ENCODE measurements at regions not wholly inside any gene's neighbourhood (a gene's known extent, or its start where the extent isn't known, plus 50 kb on each side); places are given as distances from the start of the nearest gene placed in this dataset.

DNA sequence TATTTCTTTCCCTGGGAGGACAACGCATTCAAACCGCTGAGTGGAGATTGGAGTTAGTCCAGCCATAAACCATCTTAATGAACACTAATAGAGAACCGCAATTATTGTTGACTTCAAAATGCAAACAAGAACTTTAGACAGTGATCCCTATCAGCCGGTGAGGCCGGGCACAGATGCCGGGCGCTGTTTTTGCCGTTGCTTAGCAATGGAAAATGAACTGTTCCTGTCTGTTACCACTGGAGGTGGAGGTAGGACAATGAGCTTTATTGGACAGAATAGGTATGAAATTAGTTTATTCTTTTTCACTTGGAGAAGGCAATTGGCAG, 216.8 kb downstream of the TTC8 start:
- Mint-ChIP-seq H3K4me3 (no peak overlapping the region), H3K36me3 (ENCODE audit: low read depth) (no peaks in the 10 kb centered on the region), H3K4me1 (no peaks in the 10 kb centered on the region), H3K27me3 (peaks cover 12% of the 10 kb centered on the region), H3K27ac (no peak overlapping the region), H3K9me3 (no peaks in the 10 kb centered on the region)
- no peak for ATAC-seq (replicated peaks)

DNA sequence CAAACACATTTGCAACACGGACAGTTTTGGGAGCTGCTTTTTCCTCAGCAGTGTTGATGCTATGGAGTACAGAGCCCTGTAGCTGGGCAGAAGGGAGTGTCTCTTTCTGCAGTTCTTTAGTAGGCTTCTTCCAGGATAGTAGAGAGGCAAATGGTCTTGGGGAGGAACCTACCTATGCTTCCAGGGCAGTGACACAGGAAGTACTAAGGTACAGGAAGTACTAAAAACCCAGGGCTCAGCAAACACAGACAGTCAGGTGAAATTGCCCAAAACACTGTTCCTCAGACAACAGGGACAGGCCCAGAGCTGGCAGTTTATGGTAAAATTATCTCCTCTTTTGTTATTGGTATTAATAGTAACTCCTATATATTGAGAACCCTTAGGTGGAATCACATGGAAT, 217.6 kb downstream of the TTC8 start:
- no peaks in the 10 kb centered on the region for H3K4me1 Mint-ChIP-seq
- H3K27ac Mint-ChIP-seq: no peak overlapping the region
- ATAC-seq (replicated peaks): no peak
- peaks cover 9% of the 10 kb centered on the region for H3K27me3 Mint-ChIP-seq
- no peak overlapping the region for H3K4me3 Mint-ChIP-seq
- H3K36me3 Mint-ChIP-seq (ENCODE audit: low read depth): no peaks in the 10 kb centered on the region
- H3K9me3 Mint-ChIP-seq: no peaks in the 10 kb centered on the region

DNA sequence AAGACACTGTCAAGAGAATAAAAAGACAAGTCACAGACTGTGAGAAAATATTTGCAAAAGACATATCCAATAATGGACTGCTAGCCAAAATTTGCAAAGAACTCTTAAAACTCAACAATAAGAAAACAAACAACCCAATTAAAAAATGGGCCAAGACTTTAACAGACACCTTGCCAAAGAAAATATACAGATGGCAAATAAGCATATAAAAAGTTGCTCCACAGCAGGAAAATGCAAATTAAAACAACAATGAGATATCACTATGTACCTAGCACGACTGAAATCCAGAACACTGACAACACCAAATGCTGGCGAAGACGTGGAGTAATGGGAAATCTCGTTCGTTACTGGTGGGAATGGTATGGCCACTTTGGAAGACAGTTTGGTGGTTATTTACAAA, 228.9 kb downstream of the TTC8 start:
- H3K27ac Mint-ChIP-seq: no peak overlapping the region
- ATAC-seq (replicated peaks): no peak
- H3K27me3 Mint-ChIP-seq: no peaks in the 10 kb centered on the region
- H3K36me3 Mint-ChIP-seq (ENCODE audit: low read depth): no peaks in the 10 kb centered on the region
- no peaks in the 10 kb centered on the region for H3K9me3 Mint-ChIP-seq
- peaks cover 12% of the 10 kb centered on the region for H3K4me1 Mint-ChIP-seq
- H3K4me3 Mint-ChIP-seq: no peak overlapping the region

DNA sequence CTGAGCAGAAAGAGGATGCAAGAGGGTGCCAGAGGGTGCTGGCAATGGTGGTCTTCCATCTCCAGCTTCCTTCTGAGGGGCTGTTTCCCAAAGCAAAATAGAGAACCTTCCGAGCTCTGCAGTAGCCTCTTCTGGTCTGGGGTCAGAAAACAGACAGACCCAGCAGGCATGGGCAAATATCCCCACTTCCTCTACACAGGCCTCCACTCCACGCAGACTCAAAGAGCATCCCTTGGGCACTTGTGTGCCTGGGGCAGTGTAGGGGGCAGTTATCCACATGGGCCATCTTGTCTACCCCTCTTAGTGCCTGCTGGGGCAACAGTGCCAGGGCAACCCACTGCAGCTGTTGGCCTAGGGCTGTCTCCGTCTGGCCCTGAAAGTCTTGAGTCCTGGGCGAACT, 231.9 kb downstream of the TTC8 start:
- no peaks in the 10 kb centered on the region for H3K9me3 Mint-ChIP-seq
- no peak overlapping the region for H3K27ac Mint-ChIP-seq
- ATAC-seq (replicated peaks): no peak
- no peaks in the 10 kb centered on the region for H3K36me3 Mint-ChIP-seq (ENCODE audit: low read depth)
- H3K4me1 Mint-ChIP-seq: peaks cover 12% of the 10 kb centered on the region
- no peak overlapping the region for H3K4me3 Mint-ChIP-seq
- no peaks in the 10 kb centered on the region for H3K27me3 Mint-ChIP-seq

DNA sequence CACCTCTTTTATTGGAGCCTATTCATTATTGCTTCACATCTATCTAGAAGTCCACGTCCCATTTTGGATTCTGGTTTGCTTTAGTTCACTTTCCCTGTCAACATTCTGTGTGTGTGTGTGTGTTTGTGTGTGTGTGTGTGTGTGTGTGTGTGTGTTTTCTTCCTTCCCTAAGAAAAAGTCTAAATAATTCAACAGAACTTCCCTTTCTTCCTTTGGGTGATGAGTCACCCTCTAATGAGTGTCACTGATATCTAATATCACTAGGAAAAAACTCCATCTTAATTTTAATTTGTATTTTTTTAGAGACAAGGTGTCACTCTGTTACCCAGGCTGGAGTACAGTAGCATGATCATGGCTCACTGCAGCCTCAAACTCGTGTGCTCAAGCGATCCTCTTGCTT, 234.2 kb downstream of the TTC8 start:
- no peak overlapping the region for H3K4me3 Mint-ChIP-seq
- no peaks in the 10 kb centered on the region for H3K9me3 Mint-ChIP-seq
- peaks cover 12% of the 10 kb centered on the region for H3K4me1 Mint-ChIP-seq
- H3K27me3 Mint-ChIP-seq: peaks cover 8% of the 10 kb centered on the region
- H3K27ac Mint-ChIP-seq: no peak overlapping the region
- H3K36me3 Mint-ChIP-seq (ENCODE audit: low read depth): no peaks in the 10 kb centered on the region
- ATAC-seq (replicated peaks): no peak

DNA sequence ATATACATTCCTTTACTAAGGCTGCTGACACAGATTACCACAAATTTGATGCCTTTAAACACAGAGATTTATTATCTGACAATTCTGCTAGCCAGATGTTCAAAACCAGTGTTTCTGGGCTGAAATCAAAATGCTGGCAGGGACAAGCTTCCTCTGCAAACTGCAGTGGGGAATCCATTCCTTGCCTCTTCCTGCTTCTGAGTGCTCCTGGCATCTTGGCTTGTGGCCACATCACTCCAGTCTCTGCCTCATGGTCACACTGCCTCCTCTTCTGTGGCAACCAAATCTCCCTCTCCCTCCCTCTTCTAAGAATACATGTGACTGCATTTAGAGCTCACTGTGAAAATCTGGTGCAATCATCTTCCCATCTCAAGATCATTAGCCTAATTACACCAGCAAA, 235.7 kb downstream of the TTC8 start:
- no peak for ATAC-seq (replicated peaks)
- Mint-ChIP-seq H3K27ac (no peak overlapping the region), H3K36me3 (ENCODE audit: low read depth) (no peaks in the 10 kb centered on the region), H3K27me3 (peaks cover 16% of the 10 kb centered on the region), H3K4me1 (peaks cover 6% of the 10 kb centered on the region), H3K9me3 (no peaks in the 10 kb centered on the region), H3K4me3 (no peak overlapping the region)

DNA sequence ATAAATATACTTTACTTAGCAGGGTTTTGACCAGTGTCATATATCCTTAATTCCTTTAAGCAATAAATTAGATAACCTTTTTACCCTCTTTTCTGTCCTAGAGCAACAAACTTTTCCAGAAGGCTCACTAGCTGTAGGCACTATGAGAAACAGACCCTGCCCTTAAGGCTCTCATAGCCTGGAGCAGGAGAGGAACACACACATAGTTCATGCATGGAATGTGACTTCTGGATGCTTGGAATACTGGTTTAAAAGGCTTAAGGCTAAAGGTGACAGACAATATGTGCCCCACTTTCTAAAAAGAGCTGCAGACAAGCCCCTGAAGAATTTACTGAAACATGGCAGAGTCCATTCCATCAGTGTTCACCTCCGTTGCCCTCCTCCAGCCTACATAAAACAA, 237.2 kb downstream of the TTC8 start:
- no peak overlapping the region for H3K4me3 Mint-ChIP-seq
- H3K9me3 Mint-ChIP-seq: no peaks in the 10 kb centered on the region
- no peaks in the 10 kb centered on the region for H3K36me3 Mint-ChIP-seq (ENCODE audit: low read depth)
- ATAC-seq (replicated peaks): no peak
- peaks cover 19% of the 10 kb centered on the region for H3K27me3 Mint-ChIP-seq
- no peaks in the 10 kb centered on the region for H3K4me1 Mint-ChIP-seq
- H3K27ac Mint-ChIP-seq: no peak overlapping the region

DNA sequence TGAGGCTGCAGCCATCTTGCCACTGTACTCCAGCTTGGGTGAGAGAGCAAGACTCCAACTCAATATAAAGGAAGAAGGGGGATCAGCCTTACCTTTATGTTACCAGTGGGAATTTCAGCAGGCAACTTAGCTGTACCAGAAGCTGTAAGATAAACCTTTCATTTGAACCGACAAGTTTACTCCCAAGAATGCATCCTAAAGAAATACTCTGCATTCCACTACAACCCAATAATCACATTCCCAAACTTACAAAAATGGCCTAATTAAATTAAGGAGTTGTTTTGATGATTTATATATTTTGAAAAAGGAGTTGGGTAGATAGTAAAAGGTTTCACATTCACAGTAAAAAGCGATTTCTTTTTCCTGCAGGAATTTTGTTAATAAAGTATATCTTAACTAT, 241.4 kb downstream of the TTC8 start:
- no peak for ATAC-seq (replicated peaks)
- Mint-ChIP-seq H3K36me3 (ENCODE audit: low read depth) (no peaks in the 10 kb centered on the region), H3K4me1 (peaks cover 5% of the 10 kb centered on the region), H3K27ac (no peak overlapping the region), H3K4me3 (no peak overlapping the region), H3K9me3 (no peaks in the 10 kb centered on the region), H3K27me3 (peaks cover 29% of the 10 kb centered on the region)

DNA sequence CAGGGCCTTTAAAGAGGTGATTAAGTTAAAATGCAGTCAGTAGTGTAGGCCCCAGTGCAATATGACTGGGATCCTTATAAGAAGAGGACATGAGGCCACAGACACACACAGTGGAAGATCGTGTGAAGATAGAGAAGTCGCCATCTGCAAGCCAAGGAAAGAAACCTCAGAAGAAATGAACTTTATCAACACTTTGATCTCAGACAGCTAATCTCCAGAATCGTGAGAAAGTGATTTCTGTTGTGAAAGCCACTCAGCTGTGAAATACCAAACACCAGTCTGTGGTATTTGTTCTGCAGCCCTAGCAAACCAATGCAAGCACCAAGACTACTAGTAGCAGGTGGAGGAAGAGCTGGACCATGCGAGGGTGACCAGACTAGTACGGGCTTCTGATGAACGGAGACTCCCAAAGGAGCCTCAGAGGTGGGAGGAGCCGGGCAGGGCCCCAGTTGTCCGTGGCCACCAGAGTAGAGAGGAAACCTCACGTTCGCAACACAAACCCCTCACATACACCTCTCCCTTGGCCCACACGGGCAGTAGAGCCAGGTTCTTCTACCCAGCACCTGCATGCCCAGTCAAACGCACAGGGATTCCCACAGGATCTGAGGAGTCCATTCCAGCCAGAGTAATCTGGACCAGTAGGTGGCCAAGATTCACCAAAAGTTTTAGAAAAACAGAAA, 243.0 kb downstream of the TTC8 start:
- peaks cover 34% of the 10 kb centered on the region for H3K27me3 Mint-ChIP-seq
- no peaks in the 10 kb centered on the region for H3K36me3 Mint-ChIP-seq (ENCODE audit: low read depth)
- peaks cover 5% of the 10 kb centered on the region for H3K4me1 Mint-ChIP-seq
- no peaks in the 10 kb centered on the region for H3K9me3 Mint-ChIP-seq
- peak; percentile 94 for ATAC-seq (replicated peaks)
- H3K27ac Mint-ChIP-seq: no peak overlapping the region
- H3K4me3 Mint-ChIP-seq: peak overlapping the region; percentile 40

DNA sequence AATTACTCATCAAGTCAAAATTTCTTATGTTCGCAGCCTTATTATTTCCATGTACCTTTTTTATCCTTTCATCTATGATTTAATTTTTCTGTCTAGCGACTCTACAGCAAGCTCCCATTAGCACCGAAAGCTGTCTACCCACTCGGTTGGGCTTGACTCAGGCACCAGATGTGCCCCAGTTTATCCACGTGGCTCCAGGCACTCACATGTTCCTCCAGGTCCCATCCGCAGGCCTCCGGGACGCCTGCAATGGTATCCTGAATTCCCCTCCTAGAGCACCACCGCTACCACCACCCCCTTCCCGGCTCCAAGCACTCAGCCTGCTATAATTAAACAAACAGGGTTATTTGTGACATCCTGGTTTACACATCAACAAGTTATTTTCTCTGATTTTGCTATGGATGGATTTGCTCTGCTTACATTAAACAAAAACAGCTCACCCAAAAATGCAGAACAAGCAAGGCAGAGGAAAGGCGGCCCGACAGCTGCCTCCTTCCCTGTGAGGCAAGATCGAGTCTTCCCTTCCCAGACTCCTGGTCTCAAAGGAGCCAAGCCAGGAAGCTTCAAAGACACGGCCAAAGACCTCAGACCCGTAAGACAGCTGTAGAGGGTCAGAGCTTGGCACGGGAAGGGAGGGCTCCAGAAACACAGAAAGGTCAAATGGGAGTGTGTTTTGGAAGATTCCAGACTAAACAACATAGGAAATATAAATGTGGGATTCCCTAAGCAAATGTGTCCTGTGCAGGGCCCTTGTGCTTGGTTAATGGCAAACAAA, 253.8 kb downstream of the TTC8 start:
- ATAC-seq (replicated peaks): no peak
- H3K9me3 Mint-ChIP-seq: no peaks in the 10 kb centered on the region
- no peak overlapping the region for H3K27ac Mint-ChIP-seq
- H3K4me1 Mint-ChIP-seq: no peaks in the 10 kb centered on the region
- peaks cover 6% of the 10 kb centered on the region for H3K27me3 Mint-ChIP-seq
- no peaks in the 10 kb centered on the region for H3K36me3 Mint-ChIP-seq (ENCODE audit: low read depth)
- H3K4me3 Mint-ChIP-seq: no peak overlapping the region

DNA sequence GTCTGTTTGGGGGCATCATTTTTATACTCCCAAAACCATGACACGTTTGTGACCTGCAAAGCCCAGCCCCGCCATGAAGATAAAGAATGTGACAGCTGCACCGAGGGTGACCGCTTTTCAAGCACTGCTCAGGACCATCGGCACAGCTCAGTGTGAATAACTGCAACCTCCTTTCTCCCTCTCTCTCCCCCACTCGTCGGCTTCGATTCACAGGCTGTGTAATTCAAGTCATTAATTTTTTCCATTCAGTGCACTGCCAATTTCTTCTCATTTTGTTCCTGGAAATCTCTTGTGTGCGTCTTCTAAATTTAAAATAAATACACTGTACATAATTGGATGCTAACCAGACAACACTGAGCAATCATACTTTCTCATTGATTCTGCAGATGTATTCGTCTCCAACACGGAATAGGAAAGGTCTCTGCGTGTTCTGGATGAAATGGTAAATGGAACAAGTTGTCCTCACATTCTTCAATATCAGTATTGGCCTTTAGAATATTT, 260.8 kb downstream of the TTC8 start:
- Mint-ChIP-seq H3K36me3 (ENCODE audit: low read depth) (no peaks in the 10 kb centered on the region), H3K9me3 (no peaks in the 10 kb centered on the region)
- no peak for ATAC-seq (replicated peaks)

DNA sequence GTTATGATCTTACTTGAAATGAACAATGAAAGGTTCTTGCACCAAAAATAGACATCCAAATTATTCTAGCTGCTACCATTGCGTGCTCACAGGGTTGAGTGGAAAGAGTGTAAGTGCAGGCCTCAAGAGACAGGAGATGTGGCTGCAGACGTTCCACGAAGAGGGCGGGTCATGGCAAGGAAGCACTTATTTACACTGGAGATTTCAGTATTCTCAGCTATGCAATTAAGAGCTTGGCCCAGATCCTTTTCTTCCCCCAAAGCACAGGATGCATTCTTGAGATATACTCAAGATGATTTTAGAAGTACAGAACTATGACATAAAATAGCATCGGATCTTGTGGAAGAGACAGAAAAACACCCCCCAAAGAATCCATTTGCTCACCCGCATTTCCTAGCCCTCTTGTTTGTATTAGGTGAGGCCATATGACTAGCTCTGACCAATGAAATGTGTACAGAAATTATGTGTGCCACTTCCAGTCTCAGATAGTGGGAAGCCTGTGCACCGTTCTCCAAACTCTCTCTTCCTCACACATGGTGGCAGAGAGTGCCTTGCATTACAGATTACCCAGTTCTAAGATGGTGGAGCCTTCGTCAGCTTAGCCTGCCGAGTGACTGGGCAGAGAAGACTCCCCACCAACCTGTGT, 261.4 kb downstream of the TTC8 start:
- no peak for ATAC-seq (replicated peaks)
- H3K27me3 Mint-ChIP-seq: peaks cover 7% of the 10 kb centered on the region
- H3K4me3 Mint-ChIP-seq: no peak overlapping the region

More for the DNA sequence above, 260.8 kb downstream of the TTC8 start:
- Mint-ChIP-seq H3K27me3 (peaks cover 10% of the 10 kb centered on the region), H3K4me1 (no peaks in the 10 kb centered on the region), H3K27ac (no peak overlapping the region), H3K4me3 (no peak overlapping the region)

DNA sequence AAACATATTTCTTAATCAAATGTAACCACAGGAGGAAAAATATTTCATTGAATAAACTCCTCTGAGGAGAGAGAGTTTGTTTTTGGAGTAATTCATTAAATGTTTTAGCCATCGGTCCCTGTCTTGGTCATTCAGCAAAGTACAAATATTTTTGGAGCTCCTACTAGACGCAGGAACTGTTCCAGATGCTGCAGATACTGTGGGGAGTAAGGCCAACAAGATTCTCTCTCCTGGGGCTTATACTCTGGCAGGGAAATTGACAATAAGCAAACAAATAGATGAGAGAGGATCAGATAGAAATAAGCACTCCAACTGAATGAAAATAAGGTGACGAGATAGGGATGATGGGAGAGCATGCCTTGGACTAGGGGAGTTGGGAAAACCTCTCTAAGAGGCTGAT, 264.1 kb downstream of the TTC8 start:
- Mint-ChIP-seq H3K9me3 (peaks cover 4% of the 10 kb centered on the region), H3K27me3 (peaks cover 4% of the 10 kb centered on the region), H3K27ac (no peak overlapping the region), H3K4me3 (no peak overlapping the region), H3K4me1 (no peaks in the 10 kb centered on the region), H3K36me3 (ENCODE audit: low read depth) (no peaks in the 10 kb centered on the region)
- no peak for ATAC-seq (replicated peaks)

More for the DNA sequence above, 261.4 kb downstream of the TTC8 start:
- Mint-ChIP-seq H3K27ac (no peak overlapping the region), H3K9me3 (no peaks in the 10 kb centered on the region), H3K4me1 (no peaks in the 10 kb centered on the region), H3K36me3 (ENCODE audit: low read depth) (no peaks in the 10 kb centered on the region)

DNA sequence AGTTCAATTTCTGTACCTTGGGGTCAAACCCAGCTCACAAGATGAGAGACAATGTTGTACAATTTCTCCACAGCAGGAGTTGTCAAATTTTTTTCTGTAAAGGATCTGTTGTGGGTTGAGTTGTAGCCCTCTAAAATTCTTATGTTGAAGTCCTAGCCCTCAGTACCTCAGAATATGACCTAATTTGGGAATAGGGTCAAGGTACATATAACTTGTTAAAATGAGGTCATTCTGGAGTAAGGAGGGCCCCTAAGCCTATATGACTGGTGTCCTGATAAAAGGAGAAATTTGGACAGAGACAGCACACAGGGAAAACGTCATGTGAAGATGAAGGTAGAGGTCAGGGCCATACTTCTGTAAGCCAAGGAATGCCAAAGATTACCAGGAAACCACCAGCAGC, 264.9 kb downstream of the TTC8 start:
- Mint-ChIP-seq H3K36me3 (ENCODE audit: low read depth) (no peaks in the 10 kb centered on the region), H3K4me3 (no peak overlapping the region), H3K27ac (no peak overlapping the region), H3K27me3 (peaks cover 4% of the 10 kb centered on the region), H3K9me3 (peaks cover 4% of the 10 kb centered on the region), H3K4me1 (no peaks in the 10 kb centered on the region)
- no peak for ATAC-seq (replicated peaks)

DNA sequence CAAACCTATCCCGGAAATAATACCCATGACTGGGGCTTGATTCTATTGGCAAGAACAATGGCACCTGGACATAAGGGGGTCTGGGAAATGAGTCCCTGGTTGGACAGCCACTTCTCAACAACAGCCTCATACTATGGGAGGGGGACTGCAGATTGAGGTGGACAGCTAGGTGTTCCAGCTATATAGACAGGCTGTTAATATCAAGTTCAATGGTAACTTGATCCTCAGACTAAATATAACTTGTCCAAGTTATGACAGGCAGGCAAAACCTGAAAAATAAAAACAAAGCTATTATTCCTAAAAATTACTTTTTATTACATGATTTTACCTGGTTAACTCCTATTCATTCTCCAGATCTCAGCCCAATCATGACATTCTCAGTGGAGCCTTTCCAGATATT, 267.3 kb downstream of the TTC8 start:
- no peak overlapping the region for H3K27ac Mint-ChIP-seq
- H3K9me3 Mint-ChIP-seq: peaks cover 4% of the 10 kb centered on the region
- H3K4me3 Mint-ChIP-seq: no peak overlapping the region
- H3K36me3 Mint-ChIP-seq (ENCODE audit: low read depth): no peaks in the 10 kb centered on the region
- H3K4me1 Mint-ChIP-seq: no peaks in the 10 kb centered on the region
- no peaks in the 10 kb centered on the region for H3K27me3 Mint-ChIP-seq
- no peak for ATAC-seq (replicated peaks)

Data from activated T-helper 17 cell treated with anti-CD3 and anti-CD28 coated beads, Interleukin-2, amount 50 U/mL, for 72 hours (primary cell).